Stimulated activated CD4-positive, alpha-beta T cell treated with anti-CD3 and anti-CD28 coated beads, Interleukin-15, amount 100 ng/mL, for 1 hour (primary cell): ENCODE measurements at regions not wholly inside any gene's neighbourhood (a gene's known extent, or its start where the extent isn't known, plus 50 kb on each side); places are given as distances from the start of the nearest gene placed in this dataset.

ENCODE experiments used
- DNase-seq, 2 donors: peaks; one replicate each; pipeline ENCODE4 v3.0.0-alpha.2; 2020; ENCODE audit warnings: low read depth in 1 of 2, low spot score in 1 of 2

GRCh38 chr6:44531442-44532015 is 144.0 kb downstream of the CDC5L start:
- DNase-seq = no peak

DNA sequence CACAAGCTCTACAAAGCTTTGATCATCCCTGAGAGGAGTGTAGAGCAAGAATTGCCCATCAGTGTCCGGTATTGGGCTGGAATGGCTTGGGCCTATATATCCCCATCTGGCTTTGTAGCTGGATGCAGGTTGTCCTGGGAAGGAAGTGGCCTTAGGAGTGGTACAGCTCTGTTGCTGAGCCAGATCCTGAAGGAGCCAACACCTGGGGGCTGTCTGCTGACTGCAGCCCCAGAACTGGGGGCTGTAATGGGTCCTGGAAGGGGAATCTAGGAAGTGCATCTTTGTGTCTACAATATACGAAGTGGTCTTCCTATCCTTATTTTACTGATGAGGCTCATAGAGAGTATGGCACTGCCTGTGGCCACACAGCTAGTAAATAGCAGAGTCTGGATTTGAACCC is 145.9 kb downstream of the CDC5L start:
- no peak for DNase-seq

- no peak for DNase-seq
Measured at GRCh38 chr6:44534291-44534690, 146.8 kb downstream of the CDC5L start.

GRCh38 chr6:44535446-44535845 is 147.9 kb downstream of the CDC5L start:
- no peak for DNase-seq

- no peak for DNase-seq
Measured at GRCh38 chr6:44535967-44536366, 148.5 kb downstream of the CDC5L start.

GRCh38 chr6:44537306-44538049 is 150.0 kb downstream of the CDC5L start:
- DNase-seq = no peak

GRCh38 chr6:44538131-44538806 is 150.8 kb downstream of the CDC5L start:
- DNase-seq = no peak

DNA sequence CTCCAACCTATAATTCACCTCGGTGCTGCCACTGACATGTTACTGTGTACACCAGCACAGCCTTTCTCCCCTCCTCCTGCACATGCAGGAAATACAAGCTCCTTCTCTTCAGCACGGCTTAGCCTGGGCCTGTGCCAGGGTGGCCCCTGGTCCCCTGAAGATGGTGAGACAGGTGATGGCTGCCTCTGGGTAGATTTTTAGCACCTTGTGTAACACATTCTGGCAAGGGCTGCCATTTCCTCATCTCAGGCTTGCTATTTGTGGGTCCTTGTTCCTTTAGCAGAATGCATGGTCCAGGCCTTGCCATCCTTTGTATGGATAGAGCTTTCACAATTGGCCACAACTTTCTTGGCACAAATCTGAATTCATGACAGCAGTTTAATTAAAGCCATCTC is 151.3 kb downstream of the CDC5L start:
- DNase-seq = no peak

DNA sequence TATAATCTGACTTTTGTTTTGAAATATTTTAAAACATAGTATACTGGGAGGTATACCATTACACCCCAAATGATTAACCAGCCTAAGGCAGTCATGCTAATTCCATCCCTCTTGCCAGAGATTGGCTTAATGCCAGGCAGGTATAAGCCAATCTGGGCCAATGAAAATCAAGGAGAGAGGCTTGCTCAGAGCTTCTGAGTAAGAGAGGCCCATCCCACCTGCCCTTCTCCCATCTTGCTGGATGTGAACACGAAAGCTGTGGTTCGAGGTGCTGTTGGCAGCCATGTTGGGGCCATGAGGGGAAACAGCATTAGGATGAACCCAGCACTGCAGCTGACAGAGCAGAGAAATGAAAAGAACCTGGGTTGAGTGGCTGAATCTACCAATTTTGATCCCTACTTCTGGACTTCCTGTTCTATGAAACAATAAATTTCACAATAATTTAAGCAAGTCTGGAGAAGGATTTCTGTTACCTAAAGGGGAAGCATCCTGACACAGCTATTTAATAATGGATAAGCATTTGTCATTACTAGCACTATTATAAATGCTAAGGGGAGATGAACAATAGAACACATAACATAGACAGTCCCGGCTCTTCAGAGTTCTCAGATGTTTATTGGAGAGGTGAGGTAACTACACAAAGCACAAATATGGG is 152.3 kb downstream of the CDC5L start:
- DNase-seq = no peak

GRCh38 chr6:44540881-44541280 is 153.4 kb downstream of the CDC5L start:
- no peak for DNase-seq

GRCh38 chr6:44542401-44543116 is 155.1 kb downstream of the CDC5L start:
- no peak for DNase-seq

DNA sequence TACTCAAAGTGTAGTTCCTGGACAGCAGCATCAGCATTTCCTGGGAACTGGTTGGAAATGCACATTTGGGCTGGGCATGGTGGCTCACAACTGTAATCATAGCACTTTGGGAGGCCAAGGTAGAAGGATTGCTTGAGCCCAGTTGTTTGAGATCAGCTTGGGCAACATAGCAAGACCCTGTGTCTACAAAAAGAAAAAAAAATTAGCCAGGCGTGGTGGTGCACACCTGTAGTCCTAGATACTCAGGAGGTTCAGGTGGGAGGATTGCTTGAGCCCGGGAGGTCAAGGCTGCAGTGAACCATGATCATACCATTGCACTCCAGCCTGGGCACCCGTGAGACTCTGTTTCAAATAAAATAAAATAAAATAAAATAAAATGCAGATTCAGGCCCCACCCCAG is 156.2 kb downstream of the CDC5L start:
- DNase-seq = no peak

DNA sequence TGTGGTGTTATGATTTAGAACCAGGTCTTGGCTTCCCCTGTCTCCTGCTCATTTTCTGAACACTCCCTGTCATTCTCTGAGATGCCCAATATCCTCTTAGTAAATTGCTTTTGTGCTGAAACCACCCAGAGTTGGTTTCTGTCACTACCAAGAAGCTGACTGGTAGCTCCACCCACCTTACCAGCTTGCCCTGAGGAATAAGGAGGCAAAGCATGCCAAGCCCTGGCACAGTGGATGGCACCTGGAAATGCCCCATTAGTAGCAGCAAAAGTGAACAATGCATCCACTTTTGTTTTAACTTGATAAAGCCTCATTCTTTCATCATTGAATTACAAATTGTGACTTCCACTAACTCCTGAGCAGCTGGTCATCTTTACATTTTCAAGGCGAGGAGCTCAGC is 157.7 kb downstream of the CDC5L start:
- DNase-seq = no peak

- DNase-seq = no peak
Measured at GRCh38 chr6:44548319-44548718, 160.8 kb downstream of the CDC5L start.

DNA sequence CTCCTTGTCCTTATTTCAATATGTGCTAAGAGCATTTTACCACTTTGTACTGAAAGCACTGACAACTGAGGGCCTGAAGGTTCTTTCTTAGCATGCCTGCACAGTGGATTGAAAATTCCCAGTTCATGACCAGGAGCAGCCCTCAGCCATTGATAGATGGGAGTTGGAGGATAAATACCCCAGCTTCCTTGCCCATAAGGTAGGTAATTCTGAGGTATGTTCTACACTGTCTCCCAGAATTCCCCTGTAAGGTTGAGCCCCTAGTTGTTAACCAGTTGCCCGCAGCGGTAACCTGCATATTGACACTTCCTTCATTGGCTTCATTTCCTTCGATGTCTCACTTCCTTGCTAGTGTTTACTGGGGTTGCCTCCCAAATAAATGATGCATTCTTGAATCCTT is 162.0 kb downstream of the CDC5L start:
- no peak for DNase-seq

DNA sequence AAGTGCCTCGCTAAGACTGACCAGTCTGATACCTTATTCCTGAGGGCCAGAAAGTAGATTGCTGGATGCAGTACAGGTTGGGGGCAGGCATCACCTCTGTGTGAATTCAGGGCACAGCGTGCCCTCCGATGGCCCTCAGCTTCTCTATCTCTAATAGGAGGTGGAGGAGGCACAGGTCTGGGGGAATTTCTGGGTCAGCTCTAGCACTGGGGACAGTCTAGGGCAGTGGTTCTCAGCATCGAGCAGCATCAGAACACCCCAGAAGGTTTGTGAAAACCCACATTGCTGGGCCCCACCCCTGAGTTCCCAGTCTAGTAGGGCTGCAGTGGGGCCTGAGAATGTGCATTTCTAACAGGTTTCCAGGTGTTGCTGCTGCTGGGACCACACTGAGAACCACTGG is 166.7 kb downstream of the CDC5L start:
- no peak for DNase-seq

GRCh38 chr6:44554861-44555260 is 167.4 kb downstream of the CDC5L start:
- DNase-seq = no peak

DNA sequence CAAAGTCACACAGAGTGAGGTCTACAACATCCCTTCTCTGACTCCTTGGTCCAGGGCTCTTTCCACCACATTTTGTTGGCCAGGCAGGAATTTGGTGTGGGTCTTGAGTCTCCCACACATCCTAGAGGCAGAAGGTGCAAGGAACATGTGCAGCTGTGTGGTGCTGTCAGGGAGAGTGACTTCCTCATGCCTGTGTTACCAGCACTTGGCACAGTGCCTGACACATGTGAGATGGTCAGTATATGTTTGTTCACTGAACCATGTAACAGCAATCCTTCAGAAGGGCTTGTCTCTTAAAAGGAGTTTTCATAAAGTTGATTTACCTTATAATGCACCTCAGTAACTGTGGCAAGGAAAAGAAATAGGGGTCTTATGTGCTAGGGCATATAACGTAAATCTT is 168.5 kb downstream of the CDC5L start:
- no peak for DNase-seq

DNA sequence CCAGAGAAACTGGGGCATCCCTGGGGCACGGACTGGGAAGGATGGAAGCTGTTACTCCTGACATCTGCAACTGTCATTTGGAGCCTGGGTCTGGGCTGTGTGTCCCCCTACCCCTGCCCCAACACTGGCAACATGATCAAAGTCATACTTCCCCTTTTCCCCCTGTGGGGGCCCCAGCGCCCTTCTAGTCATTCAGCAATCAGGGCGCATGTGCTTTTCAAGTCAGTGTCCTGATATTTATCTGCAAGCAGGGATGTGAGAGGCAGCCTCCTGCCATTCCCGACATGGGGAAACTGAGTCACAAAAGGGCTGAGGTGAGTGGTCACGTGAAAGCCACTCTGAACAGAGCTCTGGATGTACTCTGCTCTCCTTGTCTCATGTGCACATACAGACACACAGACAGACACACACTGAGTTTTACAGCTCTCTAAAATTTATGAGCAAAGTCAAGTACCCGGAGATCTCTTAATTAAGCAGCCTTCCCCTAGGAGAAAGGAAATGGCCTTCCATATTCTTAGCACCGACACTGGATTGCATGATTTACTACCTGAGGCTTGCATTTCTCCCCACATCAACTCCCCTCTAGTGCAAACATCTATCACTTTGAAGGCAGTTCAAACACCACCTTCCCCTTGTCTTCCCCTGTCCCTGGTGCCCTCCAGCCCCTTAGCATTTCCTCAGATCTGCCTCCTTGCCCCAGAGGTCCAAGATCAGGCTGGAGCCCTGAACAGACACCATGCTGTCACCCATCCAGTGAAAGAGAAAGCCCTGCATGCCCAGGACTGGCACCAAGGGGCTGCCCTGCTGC is 170.7 kb downstream of the CDC5L start:
- no peak for DNase-seq

DNA sequence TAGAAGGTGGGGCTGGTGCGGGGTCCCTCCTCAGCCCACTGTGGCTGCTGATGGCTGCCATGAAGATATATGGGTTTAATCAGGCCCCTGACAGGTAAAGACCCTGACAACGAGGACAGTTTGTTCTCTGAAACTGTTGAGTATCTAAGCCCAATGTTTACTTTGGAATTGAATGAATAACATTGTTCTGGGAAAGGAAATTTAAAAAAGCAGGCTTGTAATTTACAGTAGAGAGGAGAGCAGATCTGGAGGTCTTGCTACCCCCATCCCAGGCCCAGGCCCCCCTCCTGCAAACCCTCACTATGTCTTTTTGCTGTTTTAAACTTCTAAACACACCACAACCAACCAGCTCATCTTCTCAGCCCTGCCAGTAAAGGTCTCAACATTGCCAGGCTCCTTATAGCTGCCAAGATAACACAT is 171.3 kb downstream of the CDC5L start:
- no peak for DNase-seq
